ENCODE measurements at regions not wholly inside any gene's neighbourhood (a gene's known extent, or its start where the extent isn't known, plus 50 kb on each side); places are given as distances from the start of the nearest gene placed in this dataset.

- FAIRE-seq = no peak
These were observed 154.5 kb upstream of the SPAG17 start for GRCh38 chr1:118339400-118340124.

- no peak for FAIRE-seq
These were observed 153.9 kb upstream of the SPAG17 start for GRCh38 chr1:118338936-118339335.

GRCh38 chr1:118337346-118337745 is 152.3 kb upstream of the SPAG17 start:
- FAIRE-seq = no peak

- no peak for FAIRE-seq
These were observed 150.3 kb upstream of the SPAG17 start for GRCh38 chr1:118335331-118335732.

GRCh38 chr1:118334506-118334905 is 149.5 kb upstream of the SPAG17 start:
- no peak for FAIRE-seq

- no peak for FAIRE-seq
These were observed 148.7 kb upstream of the SPAG17 start for GRCh38 chr1:118333601-118334210.

- no peak for FAIRE-seq
These were observed 142.1 kb upstream of the SPAG17 start for GRCh38 chr1:118326960-118327629.

- no peak for FAIRE-seq
These were observed 140.7 kb upstream of the SPAG17 start for GRCh38 chr1:118325550-118326225.

- FAIRE-seq = no peak
These were observed 138.2 kb upstream of the SPAG17 start for GRCh38 chr1:118323246-118323645.

- no peak for FAIRE-seq
These were observed 137.3 kb upstream of the SPAG17 start for GRCh38 chr1:118322331-118322730.

- no peak for FAIRE-seq
These were observed 136.8 kb upstream of the SPAG17 start for GRCh38 chr1:118321840-118322239.

GRCh38 chr1:118317842-118318614 is 133.0 kb upstream of the SPAG17 start:
- no peak for FAIRE-seq

- FAIRE-seq = no peak
These were observed 121.8 kb upstream of the SPAG17 start for GRCh38 chr1:118306851-118307250.

GRCh38 chr1:118304722-118305359 is 119.8 kb upstream of the SPAG17 start:
- no peak for FAIRE-seq

- no peak for FAIRE-seq
These were observed 118.5 kb upstream of the SPAG17 start for GRCh38 chr1:118303534-118303933.

GRCh38 chr1:118303064-118303463 is 118.0 kb upstream of the SPAG17 start:
- no peak for FAIRE-seq

GRCh38 chr1:118302145-118302544 is 117.1 kb upstream of the SPAG17 start:
- peak; percentile 47 for FAIRE-seq

GRCh38 chr1:118300808-118301207 is 115.8 kb upstream of the SPAG17 start:
- FAIRE-seq = no peak

GRCh38 chr1:118298397-118298796 is 113.4 kb upstream of the SPAG17 start:
- no peak for FAIRE-seq

- FAIRE-seq = no peak
These were observed 112.5 kb upstream of the SPAG17 start for GRCh38 chr1:118297521-118297920.

GRCh38 chr1:118294875-118295642 is 110.0 kb upstream of the SPAG17 start:
- no peak for FAIRE-seq

All from islet of Langerhans (tissue), 1 donor.